GM21825 (cell line): ENCODE measurements at regions not wholly inside any gene's neighbourhood (a gene's known extent, or its start where the extent isn't known, plus 50 kb on each side); places are given as distances from the start of the nearest gene placed in this dataset.
"Not testable (repeated sequence)": the region's sequence is repeated elsewhere in the genome, so short reads cannot be mapped to it uniquely, and the experiment has no call there.

Source experiments
- ATAC-seq: cut with Tn5 transposase; IDR thresholded peaks from one replicate; pipeline ENCODE4 v1.9.1; 2021; ENCODE audit warnings: mild to moderate bottlenecking, moderate library complexity; ENCODE audit not compliant: unreplicated experiment

DNA sequence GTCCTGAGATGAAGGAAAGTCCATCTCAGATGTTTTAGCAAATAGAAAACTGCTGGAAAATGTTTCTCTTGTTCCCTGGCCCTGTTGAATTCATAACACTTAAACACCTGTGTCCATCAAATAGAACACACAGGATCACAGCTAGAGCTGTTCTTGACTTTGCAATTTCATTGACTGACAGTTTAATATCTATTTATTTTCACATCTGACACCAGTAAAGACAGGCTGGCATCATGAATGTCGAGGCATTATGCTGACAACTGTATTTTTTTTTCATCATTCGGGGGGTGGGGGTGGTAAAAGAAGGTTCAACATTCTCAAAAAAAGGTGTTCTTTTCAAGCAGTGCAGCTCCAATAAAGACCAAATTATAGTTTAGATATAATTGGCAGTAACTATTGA lies 591.2 kb upstream of the PTBP2 start:
- ATAC-seq = no peak

DNA sequence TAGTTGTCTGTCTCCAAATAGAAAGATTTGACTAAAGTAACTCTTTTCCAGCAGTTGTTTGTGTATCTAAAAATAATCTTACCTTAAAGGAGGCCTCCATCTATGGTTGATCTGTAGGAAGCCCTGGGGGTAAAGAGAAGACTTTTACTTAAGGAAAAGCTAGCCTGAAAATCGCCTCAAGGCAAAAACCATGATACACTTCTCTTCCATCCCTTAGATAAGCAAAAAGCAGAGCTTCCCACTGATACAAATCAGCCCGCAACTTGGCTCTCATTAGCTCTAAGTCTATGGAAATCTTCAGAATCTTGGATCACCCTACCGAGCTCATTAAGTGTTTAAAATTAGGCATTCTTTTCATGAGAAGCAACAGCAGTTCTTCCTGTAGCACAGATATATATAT lies 576.9 kb upstream of the PTBP2 start:
- ATAC-seq = no peak

DNA sequence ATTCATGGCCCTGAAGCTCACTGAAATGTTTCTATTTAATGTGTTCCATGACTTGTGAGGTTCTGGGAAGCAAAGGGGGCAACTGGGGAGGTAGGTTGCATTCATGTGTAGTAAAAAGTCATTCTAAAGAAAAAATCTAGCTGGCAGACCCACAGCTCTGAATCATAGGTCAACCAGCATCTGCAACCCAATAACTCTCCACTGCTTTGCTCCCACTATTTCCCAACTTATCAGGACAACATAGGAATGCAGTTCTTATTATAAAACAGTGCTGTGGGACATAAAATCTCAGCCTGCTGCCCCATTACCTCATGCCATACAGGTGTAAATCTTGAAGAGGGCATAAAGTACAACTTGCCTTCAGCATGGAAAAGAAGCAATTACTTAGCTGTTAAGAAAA lies 576.1 kb upstream of the PTBP2 start:
- ATAC-seq = no peak

DNA sequence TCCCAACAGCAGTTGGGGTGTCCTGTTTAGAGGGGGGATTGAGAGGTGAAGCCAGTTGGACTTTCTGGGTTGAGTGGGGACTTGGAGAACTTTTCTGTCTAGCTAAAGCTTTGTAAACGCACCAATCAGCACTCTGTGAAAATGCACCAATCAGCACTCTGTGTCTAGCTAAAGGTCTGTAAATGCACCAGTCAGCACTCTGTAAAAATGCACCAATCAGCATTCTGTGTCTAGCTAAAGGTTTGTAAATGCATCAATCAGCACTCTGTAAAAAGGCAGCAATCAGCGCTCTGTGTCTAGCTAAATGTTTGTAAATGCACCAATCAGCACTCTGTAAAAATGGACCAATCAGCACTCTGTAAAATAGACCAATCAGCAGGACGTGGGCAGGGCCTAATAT lies 568.6 kb upstream of the PTBP2 start:
- ATAC-seq = not testable (repeated sequence)

DNA sequence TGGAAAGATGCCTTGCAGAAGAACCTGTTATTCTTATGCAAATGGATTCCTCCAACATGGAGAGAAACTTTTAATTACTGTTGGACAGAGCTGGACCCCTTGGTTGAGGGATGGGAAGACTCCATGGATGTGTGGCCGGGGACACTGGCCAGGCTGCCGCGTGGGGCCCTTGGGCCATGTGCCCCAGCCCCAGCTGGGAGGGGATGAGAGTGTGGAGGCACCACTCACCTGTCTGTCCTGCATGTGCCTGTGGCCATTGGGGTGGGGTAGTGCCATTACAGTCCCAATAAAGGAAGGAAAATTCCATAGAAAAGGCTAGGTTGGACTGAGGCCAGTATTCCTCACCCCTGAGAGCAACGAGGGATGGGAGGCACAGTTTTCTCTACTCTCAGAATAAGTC lies 564.5 kb upstream of the PTBP2 start:
- no peak for ATAC-seq

DNA sequence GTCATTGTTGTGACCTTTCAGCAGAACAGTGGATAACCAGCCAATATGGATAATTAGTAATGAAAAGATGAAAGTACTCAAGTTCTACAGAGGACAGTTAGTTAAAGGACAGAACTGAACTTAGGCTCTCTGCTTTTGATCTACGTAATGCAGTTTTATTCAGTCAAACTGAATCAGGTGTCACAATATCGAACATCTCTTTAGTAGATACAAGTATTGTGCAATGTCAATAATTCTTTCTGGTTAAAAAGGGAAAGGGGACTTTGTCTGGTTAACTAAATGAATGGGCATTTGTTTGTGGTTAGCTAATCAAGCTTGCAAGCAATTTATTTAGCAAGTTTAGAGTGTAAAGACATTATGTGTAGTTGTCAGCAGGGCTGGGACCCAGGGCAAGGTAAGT lies 562.2 kb upstream of the PTBP2 start:
- no peak for ATAC-seq

DNA sequence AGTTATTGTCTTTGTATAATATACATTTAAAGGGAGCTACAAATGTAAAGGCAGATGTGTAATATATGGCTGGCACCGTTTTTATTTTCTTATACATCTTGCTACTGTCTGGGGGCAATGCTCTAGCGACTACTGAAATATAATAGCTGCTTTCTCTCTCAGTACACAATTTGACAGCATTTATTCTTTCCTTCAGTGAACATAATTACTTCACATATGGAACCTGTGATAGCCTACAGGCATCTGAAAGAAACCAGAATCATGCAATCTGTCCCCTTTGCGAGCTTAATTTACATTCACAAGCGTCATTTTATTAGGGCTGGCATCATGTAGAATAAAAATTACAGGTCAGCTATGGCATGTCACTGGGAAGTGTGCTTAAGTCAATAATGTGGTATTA lies 557.5 kb upstream of the PTBP2 start:
- no peak for ATAC-seq

DNA sequence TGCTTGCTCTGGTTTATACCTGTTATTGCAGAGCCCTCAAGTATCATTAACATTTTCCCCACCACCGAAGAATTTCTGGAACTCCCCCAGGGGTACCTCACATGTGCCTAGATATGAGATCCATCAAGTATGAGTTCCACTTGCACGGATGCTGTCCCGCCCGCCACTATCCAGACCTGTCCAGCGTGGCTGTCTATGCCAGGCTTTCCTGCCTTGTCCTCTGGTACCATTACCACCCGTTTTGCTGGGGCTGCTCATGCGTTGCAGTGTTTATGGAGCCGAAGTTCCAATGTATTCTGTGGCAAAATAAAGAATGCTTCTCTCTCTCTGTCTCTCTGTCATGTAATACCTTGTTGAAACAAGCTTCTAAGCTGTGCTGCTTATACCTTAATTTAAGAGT lies 543.5 kb upstream of the PTBP2 start:
- ATAC-seq = no peak

DNA sequence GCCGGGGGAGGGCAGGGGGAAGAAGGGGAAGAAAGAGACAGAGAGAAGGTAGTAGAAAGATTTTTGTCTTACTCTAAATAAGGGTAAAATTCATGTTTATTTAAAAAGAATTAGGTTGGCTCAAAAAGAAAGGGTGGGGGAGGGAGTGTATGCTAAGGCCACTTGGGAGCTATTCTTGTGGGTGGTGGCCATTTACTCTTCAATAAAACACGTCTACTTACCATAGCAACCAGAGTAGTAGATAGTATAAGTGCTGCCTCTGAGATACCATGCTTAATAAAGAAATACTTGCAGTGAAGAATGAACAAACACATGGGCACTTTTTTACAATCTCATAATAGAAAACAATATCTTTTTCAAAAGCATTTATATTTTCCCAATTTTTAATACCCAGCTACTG lies 538.1 kb upstream of the PTBP2 start:
- no peak for ATAC-seq

DNA sequence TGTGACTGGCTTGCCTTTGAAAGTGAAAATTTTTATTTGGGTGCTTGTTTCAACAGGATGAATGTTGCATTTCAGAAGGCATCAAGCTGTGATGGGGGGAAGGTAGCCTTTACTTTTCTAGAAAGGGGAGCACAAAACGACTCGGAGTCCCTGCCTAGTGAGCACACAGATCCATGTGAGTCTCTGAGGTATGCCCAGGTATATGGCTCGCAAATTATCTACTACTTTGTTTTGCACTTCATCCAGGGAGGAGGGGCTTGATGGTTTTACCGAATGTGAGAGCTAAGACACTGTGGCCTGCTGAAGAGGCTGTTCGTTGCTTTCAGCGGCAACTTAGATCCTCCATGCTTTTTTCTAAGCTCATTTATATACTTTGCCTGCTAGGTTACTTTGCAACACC lies 537.7 kb upstream of the PTBP2 start:
- no peak for ATAC-seq

DNA sequence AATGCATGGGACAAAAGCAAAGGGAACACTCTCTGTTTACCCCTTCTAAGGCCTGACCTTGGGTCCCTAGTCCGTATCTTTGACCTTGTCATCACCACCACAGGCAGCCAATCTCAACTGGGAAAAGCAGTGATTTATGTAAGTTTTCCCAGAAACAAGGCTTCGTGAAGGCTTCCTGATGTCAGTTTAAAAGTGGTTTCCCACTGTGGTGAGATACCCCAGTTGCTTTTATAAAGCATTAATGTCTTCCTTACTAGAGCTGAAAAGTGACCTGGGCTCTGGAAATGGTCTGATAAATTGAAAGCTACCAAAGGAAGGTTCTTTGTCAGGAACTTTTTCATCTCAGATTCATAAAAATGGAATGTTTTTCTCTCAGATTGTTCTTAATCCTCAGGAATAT lies 536.4 kb upstream of the PTBP2 start:
- no peak for ATAC-seq

DNA sequence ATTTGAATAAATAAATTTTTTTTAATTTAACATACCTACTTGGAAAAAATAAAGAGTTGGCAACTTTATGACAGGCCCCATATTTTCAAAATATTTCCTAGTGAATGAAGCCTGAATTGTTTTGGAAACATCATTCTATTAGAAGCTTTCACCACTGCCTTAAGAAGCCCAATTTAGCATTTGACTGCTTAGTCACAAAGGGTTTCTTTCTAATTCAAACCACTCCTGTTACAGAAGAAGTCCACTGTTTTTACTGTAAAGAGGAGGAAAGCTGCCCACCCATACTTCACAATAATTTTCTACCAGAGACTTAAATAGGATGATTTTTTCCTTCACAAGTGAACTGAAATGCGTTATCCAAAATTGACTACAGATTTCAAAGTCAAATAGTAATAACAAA lies 534.6 kb upstream of the PTBP2 start:
- no peak for ATAC-seq

DNA sequence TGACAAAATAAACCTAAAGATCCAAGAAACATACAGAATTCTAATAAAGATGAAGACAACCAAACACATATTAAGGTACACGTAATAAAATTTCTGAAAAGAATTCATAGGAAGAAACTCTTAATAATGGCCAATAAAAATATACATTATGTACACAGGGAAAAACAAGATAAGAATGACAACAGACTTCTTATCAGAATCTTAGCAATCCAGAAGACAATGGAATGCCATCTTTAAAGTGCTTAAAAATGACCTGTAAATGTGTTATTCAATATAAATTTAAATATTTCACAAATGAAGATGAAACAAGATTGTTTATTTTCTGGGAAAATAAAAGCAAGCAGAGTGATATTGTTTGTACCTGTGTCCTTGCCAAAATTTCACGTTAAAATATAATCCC lies 530.4 kb upstream of the PTBP2 start:
- no peak for ATAC-seq

DNA sequence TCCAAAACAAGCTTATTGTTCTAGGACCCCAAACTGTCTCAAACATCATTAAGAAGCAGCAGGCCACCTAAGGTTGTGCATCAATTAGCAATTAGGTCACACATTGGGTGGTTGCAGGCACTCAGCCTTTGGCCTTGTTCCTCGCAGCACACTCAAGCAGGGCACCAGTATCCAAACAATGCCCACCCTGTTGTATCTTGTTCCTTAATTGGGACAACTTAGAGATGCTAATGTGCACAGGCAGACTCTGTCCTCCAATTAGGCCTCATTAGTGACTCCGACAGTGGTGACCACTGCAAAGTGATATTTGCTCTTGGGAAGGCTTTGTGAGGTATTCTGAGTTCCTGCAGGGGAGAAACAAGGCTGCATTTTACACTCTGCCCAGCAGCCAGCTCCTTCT lies 515.1 kb upstream of the PTBP2 start:
- no peak for ATAC-seq

DNA sequence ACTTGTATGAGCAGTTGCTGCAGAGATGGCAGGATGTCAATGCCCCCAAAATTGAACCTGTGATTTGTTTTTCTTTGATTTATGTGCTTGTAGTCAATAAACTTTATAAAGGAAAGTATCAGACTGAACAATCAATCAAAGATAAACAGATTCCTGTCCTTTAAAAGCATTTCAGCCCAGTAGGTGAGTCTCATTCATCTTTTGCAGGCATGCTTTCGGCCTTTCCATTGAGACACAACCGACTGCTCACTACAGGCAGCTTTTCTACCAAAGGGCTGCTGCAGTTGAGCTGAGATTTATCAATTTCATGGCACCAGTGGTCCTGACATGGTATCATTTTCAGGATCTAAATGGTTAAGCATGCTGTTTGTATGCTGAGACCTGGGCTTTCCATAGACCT lies 513.6 kb upstream of the PTBP2 start:
- no peak for ATAC-seq

DNA sequence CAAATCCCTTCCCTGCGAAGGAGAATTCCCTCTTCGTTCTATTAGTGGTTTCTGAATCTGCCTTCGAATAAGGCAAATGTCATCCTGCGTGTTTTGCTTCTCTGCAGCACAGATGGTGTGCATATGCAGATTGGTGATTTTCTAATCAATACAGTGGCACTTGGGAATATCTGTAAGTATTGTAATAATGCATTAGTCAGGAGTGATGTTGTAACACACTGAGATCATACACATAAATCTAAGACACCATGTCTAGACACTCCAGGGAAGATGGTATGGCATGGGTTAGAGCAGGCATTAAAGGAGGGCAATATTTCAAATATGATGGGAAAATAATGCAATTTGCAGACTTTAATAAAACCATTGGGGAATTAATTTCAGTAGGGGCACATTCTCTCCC lies 513.2 kb upstream of the PTBP2 start:
- no peak for ATAC-seq

DNA sequence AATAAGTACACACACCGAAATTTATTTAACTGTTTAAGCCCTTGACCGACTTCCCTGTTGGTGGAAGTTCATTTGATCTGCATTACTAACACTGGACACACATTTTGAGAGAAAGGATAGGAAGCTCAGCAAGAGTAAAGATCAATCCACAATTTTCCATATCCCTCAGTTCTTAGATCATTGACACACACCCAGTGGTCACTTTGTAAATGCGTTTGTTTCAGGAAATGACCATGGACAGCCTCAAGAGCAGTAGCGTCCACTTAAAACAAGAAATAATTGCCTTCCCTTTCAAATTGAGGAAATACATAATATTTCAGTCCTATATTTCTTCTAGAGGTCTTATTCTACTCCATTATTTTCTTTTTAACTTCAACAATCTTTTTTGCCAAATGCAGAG lies 511.5 kb upstream of the PTBP2 start:
- no peak for ATAC-seq

DNA sequence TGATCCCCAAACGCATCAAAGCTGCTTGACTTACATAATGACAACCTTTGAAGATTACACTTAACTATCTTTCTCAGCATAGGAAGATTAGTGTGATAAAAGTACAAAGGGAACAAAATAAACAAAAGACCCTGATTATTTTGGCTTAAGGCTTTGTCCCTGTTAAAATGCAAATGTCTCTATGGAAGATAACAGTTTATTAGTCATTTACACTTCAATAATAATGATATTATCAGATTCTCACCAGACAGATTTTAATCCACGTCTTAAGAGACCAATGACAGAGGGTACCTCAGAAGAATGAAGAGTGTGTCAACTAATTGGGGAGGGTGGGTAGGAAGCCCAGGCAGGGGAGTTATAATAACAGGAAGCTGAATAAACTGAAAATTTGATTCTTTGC lies 510.4 kb upstream of the PTBP2 start:
- ATAC-seq = no peak

DNA sequence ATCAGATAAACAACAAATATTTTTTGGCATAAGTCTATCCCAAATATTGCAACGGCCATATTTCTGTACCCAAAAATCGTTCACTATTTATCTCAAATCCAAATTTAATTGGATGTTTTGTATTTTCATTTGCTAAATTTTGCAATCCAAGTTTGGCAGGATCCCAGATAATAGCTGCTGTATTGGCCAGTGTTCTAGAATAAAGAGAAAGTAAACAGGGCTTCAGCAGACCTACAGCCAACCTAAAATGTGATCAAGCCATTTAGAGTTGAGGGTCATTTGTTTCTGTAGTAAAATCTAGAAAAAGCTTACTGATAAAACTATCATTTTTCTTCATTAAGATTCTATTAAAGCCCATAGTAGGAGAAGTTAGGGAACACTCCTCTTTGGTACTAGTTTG lies 506.6 kb upstream of the PTBP2 start:
- no peak for ATAC-seq

DNA sequence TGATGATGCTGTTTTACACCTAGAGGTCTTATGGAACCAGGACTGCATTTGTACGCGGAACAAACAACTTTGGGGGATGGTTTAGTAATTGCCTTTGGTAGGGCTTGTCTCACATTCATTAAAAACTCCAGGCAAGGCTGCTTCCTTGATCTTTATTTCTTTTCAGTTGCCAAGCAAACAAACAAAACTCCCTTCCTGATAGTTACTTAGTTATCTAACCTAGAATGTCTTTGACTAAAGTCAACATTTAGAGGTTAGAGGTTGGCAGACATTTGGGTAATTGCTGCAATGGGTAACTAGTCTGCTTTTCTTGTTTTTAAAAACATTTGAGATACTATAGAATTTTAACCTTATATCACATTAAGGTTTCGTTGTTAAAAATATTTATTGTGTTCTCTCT lies 500.9 kb upstream of the PTBP2 start:
- ATAC-seq = no peak

DNA sequence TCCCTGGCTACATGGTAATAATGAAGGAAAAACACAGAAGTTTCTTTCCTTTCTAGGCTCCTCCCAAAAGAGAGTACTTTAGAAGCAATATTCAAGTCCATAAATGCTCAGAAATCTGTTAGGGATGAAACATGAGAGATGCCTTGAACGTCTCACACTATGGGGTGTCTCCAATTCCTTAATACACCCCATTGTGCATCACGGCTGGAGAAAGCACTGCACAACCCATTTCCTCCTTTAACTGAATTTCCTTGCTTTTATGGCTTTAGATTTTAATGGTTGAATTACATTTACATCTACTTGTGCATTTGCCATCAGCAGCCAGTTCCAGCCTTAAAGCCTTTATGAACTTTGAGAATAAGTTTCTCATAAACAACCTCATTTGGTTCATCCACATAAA lies 498.9 kb upstream of the PTBP2 start:
- no peak for ATAC-seq

DNA sequence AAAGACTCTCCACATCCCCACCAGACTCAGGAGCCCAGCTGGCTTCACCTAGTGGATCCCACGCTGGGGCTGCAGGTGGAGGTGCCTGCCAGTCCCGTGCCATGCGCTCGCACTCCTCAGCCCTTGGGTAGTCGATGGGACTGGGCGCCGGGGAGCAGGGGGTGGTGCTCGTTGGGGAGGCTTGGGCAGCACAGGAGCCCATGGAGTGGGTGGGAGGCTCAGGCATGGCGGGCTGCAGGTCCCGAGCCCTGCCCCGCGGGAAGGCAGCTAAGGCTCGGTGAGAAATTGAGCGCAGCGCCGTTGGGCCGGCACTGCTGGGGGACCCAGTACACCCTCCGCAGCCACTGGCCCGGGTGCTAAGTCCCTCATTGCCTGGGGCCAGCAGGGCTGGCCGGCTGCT lies 497.4 kb upstream of the PTBP2 start:
- not testable (repeated sequence) for ATAC-seq

DNA sequence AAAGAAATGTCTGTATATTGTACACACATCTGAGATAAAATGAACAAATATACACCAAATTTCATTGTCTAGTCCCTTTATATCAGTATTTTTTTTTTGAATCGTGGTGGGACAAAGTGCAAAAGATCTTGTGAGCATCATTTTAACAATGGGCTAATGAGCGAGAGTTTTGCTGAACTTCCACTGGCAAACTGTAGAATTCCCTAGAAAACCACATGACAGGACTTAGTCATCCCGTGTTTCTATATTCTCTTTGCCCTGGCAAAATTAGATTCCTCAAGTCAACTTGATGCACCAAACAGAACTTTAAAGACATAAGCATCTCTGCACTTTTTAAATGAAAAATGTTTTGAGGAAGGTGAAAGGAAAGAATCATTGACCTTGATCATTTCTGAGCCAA lies 488.2 kb upstream of the PTBP2 start:
- ATAC-seq = no peak

DNA sequence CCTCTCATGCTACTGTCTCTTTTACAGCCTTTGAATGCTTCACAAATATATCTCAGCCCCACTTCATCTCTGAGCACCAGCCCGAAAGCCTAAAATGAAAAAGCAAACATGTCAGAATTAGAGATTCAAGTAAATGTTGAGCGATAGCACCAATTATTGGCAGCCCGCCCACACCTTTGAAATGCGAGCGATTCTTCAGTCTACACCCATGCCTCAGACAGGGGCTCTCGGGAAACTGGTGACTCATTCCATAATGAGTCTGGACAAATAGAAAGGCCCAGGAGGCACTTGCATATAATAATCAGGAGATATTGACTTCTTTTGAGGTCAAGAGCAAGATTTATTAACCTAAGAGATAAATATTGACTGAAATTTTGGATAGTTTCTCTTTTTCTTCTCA lies 487.3 kb upstream of the PTBP2 start:
- no peak for ATAC-seq
